BLaER1 treated with 17β-estradiol and CSF1 and Interleukin-3, amounts not matched to agents 10 nM and 100 nM (cell line): ENCODE measurements at regions not wholly inside any gene's neighbourhood (a gene's known extent, or its start where the extent isn't known, plus 50 kb on each side); places are given as distances from the start of the nearest gene placed in this dataset.
"Not testable (repeated sequence)": the region's sequence is repeated elsewhere in the genome, so short reads cannot be mapped to it uniquely, and the experiment has no call there.

Experiments
- H3K27ac ChIP-seq, 11 experiments: shearing (Covaris generic); formaldehyde crosslinking; 2 replicates each; pipeline ENCODE4 v1.8.1; 2022
- H3K27me3 ChIP-seq, 11 experiments: shearing (Covaris generic); formaldehyde crosslinking; 2 replicates each; pipeline ENCODE4 v1.8.1; 2022
- H3K36me3 ChIP-seq, 11 experiments: shearing (Covaris generic); formaldehyde crosslinking; 2 replicates each; pipeline ENCODE4 v1.8.1; 2022
- H3K4me1 ChIP-seq, 10 experiments: shearing (Covaris generic); formaldehyde crosslinking; 2 replicates each; pipeline ENCODE4 v1.8.1; 2022
- H3K4me2 ChIP-seq, 11 experiments: shearing (Covaris generic); formaldehyde crosslinking; 2 replicates each; pipeline ENCODE4 v1.8.1; 2022
- H3K4me3 ChIP-seq, 10 experiments: shearing (Covaris generic); formaldehyde crosslinking; 2 replicates each; pipeline ENCODE4 v1.8.1; 2022
- H3K9ac ChIP-seq, 11 experiments: shearing (Covaris generic); formaldehyde crosslinking; 2 replicates each; pipeline ENCODE4 v1.8.1; 2022
- H3K9me3 ChIP-seq, 11 experiments: shearing (Covaris generic); formaldehyde crosslinking; replicated peaks in 1 of 11; 2 replicates each; pipeline ENCODE4 v1.8.1; 2022
- H4K20me1 ChIP-seq, 11 experiments: shearing (Covaris generic); formaldehyde crosslinking; 2 replicates each; pipeline ENCODE4 v1.8.1; 2022
- Cebpa-rat ChIP-seq, 11 experiments: shearing (Covaris generic); IDR thresholded peaks; 2 replicates each; pipeline ENCODE4 v1.8.1; 2022

DNA sequence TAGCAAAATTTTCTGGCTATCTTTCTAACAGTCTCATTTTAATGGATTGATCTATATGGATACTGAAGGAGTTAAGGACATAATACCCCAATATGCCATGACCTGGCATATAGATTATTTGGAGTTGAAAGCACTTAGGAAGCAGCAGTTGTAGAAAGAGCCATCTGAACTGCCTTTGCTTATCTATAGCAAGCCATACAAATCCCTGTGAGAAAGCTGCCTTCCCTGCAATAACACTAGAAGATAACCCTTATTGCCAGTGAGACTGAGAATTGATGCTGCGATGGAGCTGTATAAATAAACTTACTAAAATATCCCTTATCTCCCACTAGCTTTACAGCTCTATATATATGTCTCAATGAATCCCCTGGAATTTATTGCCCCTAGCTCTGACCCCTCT, 346.3 kb downstream of the TECRL start:
- H3K4me1 ChIP-seq, result no peaks in the 10 kb centered on the region
- H3K27ac ChIP-seq, result no peak overlapping the region
- H3K9me3 ChIP-seq, result no peaks in the 10 kb centered on the region
- no peaks in the 10 kb centered on the region for H3K36me3 ChIP-seq
- no peak overlapping the region for H3K4me2 ChIP-seq
- no peak overlapping the region for H3K9ac ChIP-seq
- H3K4me3 ChIP-seq, result no peak overlapping the region
- H3K27me3 ChIP-seq, result no peaks in the 10 kb centered on the region
- TF ChIP-seq Cebpa-rat (IDR thresholded peaks at IDR 0.05), result no peak
- no peaks in the 10 kb centered on the region for H4K20me1 ChIP-seq

DNA sequence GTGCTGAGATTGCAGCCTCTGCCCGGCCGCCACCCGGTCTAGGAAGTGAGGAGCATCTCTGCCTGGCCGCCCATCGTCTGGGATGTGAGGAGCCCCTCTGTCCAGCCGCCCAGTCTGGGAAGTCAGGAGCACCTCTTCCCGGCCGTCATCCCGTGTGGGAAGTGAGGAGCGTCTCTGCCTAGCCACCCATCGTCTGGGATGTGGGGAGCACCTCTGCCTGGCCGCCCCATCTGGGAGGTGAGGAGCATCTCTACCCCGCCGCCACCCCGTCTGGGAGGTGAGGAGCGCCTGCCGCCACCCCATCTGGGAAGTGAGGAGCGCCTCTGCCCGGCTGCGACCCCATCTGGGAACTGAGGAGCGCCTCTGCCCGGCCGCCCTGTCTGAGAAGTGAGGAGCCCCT, 372.2 kb downstream of the TECRL start:
- not testable (repeated sequence) for H3K4me3 ChIP-seq, H3K4me2 ChIP-seq, H3K9ac ChIP-seq, H3K36me3 ChIP-seq, H3K4me1 ChIP-seq, H3K27me3 ChIP-seq, H3K9me3 ChIP-seq, H4K20me1 ChIP-seq, H3K27ac ChIP-seq

DNA sequence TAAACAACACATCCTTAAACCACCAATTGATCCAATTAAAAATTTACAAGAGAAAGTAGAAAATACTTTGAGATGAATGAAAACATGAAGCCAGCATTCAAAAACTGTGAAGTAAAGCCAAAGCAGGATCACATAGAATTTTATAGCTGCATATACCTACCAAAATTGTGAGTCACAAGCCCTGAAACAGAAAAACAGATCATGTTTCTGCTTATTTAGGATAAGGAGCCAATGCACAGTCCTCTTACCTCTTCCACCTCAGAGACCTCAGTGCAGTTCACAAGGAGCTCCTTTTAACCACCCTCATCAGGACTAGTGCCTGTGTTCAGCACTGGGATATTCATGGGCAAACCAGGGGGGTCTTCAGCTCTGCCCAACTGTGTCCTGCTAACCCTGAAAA, 386.7 kb downstream of the TECRL start:
- TF ChIP-seq Cebpa-rat (IDR thresholded peaks at IDR 0.05), result no peak
- H3K27me3 ChIP-seq, result no peaks in the 10 kb centered on the region
- H3K4me3 ChIP-seq, result no peak overlapping the region
- no peak overlapping the region for H3K4me2 ChIP-seq
- H4K20me1 ChIP-seq, result no peaks in the 10 kb centered on the region
- no peaks in the 10 kb centered on the region for H3K4me1 ChIP-seq
- no peak overlapping the region for H3K9ac ChIP-seq
- no peak overlapping the region for H3K27ac ChIP-seq
- no peaks in the 10 kb centered on the region for H3K36me3 ChIP-seq
- peaks cover 7 to 22% (median 13%) of the 10 kb centered on the region in 11 experiments; a peak in 17 of 22 replicates for H3K9me3 ChIP-seq

DNA sequence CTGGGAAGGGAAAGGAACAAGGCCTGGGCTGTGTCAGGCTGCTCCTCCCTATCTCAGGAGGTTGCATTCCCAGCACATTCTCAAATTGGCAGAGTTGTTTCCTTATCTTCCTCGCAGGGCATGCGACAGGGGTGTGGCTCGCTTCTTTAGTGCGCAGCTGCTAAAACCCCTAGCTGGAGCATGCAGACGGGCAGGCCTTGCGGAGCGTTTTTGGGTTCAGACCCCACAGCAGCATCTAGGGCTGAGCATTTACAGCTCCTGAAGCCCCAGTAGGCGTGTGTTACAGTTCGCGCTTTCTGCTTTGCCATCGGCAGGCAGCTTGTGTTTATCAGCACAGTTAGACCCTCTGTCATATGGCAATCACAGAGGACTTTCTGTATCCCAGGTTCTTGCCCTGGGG, 392.4 kb downstream of the TECRL start:
- no peak overlapping the region for H3K4me2 ChIP-seq
- no peak overlapping the region for H3K27ac ChIP-seq
- no peak overlapping the region for H3K9ac ChIP-seq
- peaks cover 0 to 5% (median 0%) of the 10 kb centered on the region in 11 experiments; a peak in 2 of 22 replicates for H3K9me3 ChIP-seq
- H3K27me3 ChIP-seq, result no peaks in the 10 kb centered on the region
- no peak overlapping the region for H3K4me3 ChIP-seq
- no peak for TF ChIP-seq Cebpa-rat (IDR thresholded peaks at IDR 0.05)
- no peaks in the 10 kb centered on the region for H3K36me3 ChIP-seq
- H4K20me1 ChIP-seq, result no peaks in the 10 kb centered on the region
- H3K4me1 ChIP-seq, result no peaks in the 10 kb centered on the region

DNA sequence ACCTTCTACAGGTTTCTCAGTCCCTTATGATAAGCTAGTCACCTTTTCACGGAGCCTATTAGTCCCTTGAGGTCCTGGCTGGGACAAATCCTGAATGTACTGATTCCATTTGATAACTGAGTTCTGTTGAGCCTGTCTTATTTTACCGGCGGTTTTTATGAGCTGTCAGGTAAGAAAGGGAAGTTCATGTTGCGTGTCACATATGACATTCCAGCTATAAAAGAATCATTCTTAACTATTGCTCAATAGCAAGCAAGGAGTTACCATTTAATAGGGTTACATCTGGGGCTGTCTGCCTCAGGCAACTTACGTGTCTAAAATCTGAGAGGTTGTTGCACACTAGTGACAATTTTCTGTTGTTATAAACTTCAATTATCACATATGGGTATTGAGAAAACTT, 394.6 kb downstream of the TECRL start:
- Histone ChIP-seq H3K4me2 (no peak overlapping the region), H3K27ac (no peak overlapping the region)

DNA sequence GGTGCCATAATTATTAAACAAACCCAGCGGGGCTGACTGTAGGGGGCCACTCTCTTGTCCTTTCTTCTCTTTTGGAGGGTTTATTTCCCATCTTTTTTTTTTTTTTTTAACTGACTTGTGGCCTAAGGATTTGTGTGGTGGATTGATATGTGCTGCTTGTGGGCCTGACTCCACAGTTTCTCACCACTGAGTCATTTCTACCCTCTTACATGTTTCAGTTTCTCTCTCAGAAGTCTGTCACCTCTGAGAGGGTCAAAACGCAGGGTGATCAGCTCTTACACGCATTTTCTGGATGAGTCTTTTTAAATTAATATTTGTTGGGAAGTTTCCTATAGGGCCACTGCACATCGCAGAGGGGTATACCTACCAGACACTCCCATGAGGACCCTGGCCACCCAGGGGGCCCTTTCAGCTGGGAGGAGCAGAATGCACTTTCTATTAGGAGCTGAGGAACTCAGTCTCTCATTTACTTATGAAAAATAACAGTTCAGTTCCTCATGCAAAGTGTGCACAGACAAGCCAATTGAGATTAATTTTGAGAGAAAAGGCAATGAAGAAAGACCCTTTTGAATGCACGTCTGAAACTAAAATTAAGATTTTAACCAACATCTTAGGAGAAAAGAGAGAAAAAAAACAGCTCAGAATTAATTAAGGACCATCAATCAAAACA, 407.9 kb downstream of the TECRL start:
- Histone ChIP-seq H3K9me3 (peaks cover 0 to 6% (median 0%) of the 10 kb centered on the region in 11 experiments; a peak in 1 of 22 replicates), H3K4me1 (no peaks in the 10 kb centered on the region), H3K27me3 (no peaks in the 10 kb centered on the region), H3K36me3 (no peaks in the 10 kb centered on the region), H3K4me3 (no peak overlapping the region), H4K20me1 (no peaks in the 10 kb centered on the region), H3K4me2 (no peak overlapping the region), H3K27ac (no peak overlapping the region), H3K9ac (no peak overlapping the region)
- no peak for TF ChIP-seq Cebpa-rat (IDR thresholded peaks at IDR 0.05)

More for the DNA sequence above, 394.6 kb downstream of the TECRL start:
- no peak for TF ChIP-seq Cebpa-rat (IDR thresholded peaks at IDR 0.05)
- Histone ChIP-seq H3K9ac (no peak overlapping the region), H4K20me1 (no peaks in the 10 kb centered on the region), H3K9me3 (no peaks in the 10 kb centered on the region), H3K36me3 (no peaks in the 10 kb centered on the region), H3K4me3 (no peak overlapping the region), H3K27me3 (no peaks in the 10 kb centered on the region), H3K4me1 (no peaks in the 10 kb centered on the region)

DNA sequence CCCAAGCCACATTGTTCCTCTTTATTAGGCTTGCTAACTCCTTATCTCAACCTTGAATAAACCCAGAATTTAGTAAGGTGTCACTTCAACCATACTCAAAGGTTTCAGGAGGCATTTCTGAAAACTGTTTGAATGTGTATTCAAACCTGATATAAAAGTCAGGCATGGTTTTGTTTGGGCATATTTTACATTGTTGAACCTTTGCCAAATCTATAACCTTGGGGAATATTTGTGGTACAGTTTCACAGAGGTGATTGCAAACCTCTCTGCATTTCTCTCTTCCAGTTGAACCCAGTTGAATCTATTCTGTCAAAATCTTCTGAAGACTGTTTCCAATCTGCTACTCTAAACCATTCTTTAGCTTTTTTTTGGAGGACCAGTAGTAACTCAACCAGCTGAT, 409.0 kb downstream of the TECRL start:
- H3K27ac ChIP-seq, result no peak overlapping the region
- H3K4me3 ChIP-seq, result no peak overlapping the region
- peaks cover 0 to 6% (median 0%) of the 10 kb centered on the region in 11 experiments; a peak in 1 of 22 replicates for H3K9me3 ChIP-seq
- no peaks in the 10 kb centered on the region for H3K27me3 ChIP-seq
- H3K4me2 ChIP-seq, result no peak overlapping the region
- no peaks in the 10 kb centered on the region for H4K20me1 ChIP-seq
- H3K9ac ChIP-seq, result no peak overlapping the region
- H3K36me3 ChIP-seq, result no peaks in the 10 kb centered on the region
- H3K4me1 ChIP-seq, result no peaks in the 10 kb centered on the region
- no peak for TF ChIP-seq Cebpa-rat (IDR thresholded peaks at IDR 0.05)

DNA sequence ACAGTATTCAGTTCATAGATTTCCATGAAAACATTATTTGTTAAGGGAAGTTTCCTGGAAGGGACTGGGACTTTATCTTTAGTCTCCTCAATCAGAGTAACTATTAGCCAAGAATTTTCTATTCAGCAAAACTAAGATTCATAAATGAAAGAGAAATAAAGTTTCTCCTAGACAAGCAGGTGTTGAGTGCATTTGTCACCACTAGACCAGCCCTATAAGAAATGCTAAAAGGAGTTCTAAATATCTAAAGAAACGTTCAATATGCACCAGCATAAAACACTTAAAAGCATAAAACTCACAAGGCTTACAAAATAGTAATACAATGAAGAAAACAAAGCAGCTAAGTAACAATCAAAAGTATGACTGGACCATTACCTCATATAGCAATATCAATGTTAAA, 423.0 kb downstream of the TECRL start:
- peaks cover 5 to 21% (median 17%) of the 10 kb centered on the region in 11 experiments; a peak in 19 of 22 replicates for H3K9me3 ChIP-seq
- H3K27me3 ChIP-seq, result no peaks in the 10 kb centered on the region
- H3K27ac ChIP-seq, result no peak overlapping the region
- H3K36me3 ChIP-seq, result no peaks in the 10 kb centered on the region
- H3K4me1 ChIP-seq, result no peaks in the 10 kb centered on the region
- no peak overlapping the region for H3K9ac ChIP-seq
- H3K4me3 ChIP-seq, result no peak overlapping the region
- no peaks in the 10 kb centered on the region for H4K20me1 ChIP-seq
- no peak overlapping the region for H3K4me2 ChIP-seq
- TF ChIP-seq Cebpa-rat (IDR thresholded peaks at IDR 0.05), result no peak

DNA sequence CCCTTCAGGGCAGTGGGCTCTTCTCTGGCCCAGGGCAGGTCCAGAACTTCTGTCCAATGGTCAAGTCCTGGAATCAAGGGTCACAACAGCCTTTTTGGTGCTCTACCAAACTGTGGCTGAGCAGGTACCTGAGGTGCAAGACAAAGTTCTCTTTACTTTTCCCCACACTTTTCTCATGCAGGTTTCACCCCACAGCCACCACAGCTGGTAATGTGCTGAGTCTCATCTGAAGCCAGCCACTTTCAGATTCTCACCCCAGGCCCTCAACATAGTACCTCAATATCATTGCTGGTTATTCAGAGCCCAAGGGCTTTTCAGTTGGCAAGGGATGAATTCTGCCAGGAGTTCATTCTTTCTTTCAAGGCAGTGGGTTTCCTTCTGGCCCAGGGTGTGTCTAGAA, 426.0 kb downstream of the TECRL start:
- no peaks in the 10 kb centered on the region for H3K27me3 ChIP-seq
- no peak overlapping the region for H3K27ac ChIP-seq
- TF ChIP-seq Cebpa-rat (IDR thresholded peaks at IDR 0.05), result no peak
- H3K9me3 ChIP-seq, result peaks cover 5 to 21% (median 17%) of the 10 kb centered on the region in 11 experiments; a peak in 19 of 22 replicates
- H3K4me1 ChIP-seq, result no peaks in the 10 kb centered on the region
- no peak overlapping the region for H3K9ac ChIP-seq
- no peaks in the 10 kb centered on the region for H4K20me1 ChIP-seq
- no peak overlapping the region for H3K4me3 ChIP-seq
- H3K36me3 ChIP-seq, result no peaks in the 10 kb centered on the region
- no peak overlapping the region for H3K4me2 ChIP-seq

DNA sequence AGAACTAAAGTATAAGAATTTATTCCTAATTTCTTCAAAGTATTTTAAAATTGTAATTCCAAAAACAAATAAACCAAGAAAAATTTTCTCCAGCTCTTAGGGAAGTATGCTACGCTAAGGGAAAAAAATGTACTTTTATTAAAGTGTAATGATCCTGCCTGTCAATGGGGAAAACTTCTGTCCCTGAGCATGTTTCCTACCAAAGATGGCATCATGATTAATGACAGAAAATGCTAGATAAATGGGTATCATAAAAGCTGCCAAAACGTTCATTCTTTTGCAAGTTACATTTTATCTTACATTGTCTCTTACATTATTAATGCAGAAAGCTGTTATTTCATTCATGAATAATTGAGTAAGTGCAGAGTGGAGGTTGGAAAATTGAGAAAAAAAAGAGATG, 443.4 kb downstream of the TECRL start:
- Histone ChIP-seq H3K9me3 (no peaks in the 10 kb centered on the region), H3K4me3 (no peak overlapping the region), H3K4me2 (no peak overlapping the region), H4K20me1 (no peaks in the 10 kb centered on the region), H3K9ac (no peak overlapping the region), H3K36me3 (no peaks in the 10 kb centered on the region), H3K27me3 (no peaks in the 10 kb centered on the region), H3K4me1 (no peaks in the 10 kb centered on the region), H3K27ac (no peak overlapping the region)
- no peak for TF ChIP-seq Cebpa-rat (IDR thresholded peaks at IDR 0.05)

DNA sequence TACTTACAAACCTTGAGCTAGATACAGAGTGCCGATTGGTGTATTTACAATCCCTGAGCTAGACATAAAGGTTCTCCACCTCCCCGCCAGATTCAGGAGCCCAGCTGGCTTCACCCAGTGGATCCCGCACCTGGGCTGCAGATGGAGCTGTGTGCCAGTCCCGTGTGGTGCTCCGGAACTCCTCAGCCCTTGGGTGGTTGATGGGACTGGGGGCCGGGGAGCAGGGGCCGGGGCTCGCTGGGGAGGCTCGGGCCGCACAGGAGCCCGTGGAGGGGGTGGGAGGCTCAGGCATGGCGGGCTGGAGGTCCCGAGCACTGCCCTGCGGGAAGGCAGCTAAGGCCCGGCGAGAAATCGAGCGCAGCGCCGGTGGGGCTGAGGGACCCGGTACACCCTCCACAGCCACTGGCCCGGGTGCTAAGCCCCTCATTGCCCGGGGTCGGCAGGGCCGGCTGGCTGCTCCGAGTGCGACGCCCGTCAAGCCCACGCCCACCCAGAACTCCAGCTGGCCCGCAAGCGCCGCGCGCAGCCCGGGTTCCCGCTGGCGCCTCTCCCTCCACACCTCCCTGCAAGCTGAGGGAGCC, 466.5 kb downstream of the TECRL start:
- H3K4me2 ChIP-seq, H3K9ac ChIP-seq, H3K36me3 ChIP-seq, H3K27ac ChIP-seq, H3K4me1 ChIP-seq, H4K20me1 ChIP-seq, H3K9me3 ChIP-seq, H3K27me3 ChIP-seq, H3K4me3 ChIP-seq: not testable (repeated sequence)
